MM.1S (cell line): ENCODE measurements at regions not wholly inside any gene's neighbourhood (a gene's known extent, or its start where the extent isn't known, plus 50 kb on each side); places are given as distances from the start of the nearest gene placed in this dataset.

ENCODE experiments used
- DNase-seq: peaks from one replicate; pipeline ENCODE4 v3.0.0-alpha.2; 2015
- H2AFZ ChIP-seq: fragments of 300-600 bp; sonication (generic); 2 replicates; pipeline ENCODE4 v1.6.0; 2016; ENCODE audit warnings: antibody characterized with exemption, low read length
- H3F3A ChIP-seq: fragments of 300-600 bp; sonication (generic); 2 replicates; pipeline ENCODE4 v1.6.1; 2016; ENCODE audit warnings: mild to moderate bottlenecking, antibody characterized with exemption, low read length, moderate library complexity, mixed read lengths; ENCODE audit not compliant: insufficient read depth
- H3K27ac ChIP-seq: fragments of 300-600 bp; sonication (generic); 2 replicates; pipeline ENCODE4 v1.5.1; 2016; ENCODE audit warnings: mild to moderate bottlenecking, low read length
- H3K27me3 ChIP-seq: fragments of 300-600 bp; sonication (generic); replicated peaks from 2 replicates; pipeline ENCODE4 v1.6.0; 2016; ENCODE audit warnings: low read length; ENCODE audit not compliant: insufficient read depth
- H3K36me3 ChIP-seq: fragments of 300-600 bp; sonication (generic); replicated peaks from 2 replicates; pipeline ENCODE4 v1.6.1; 2016; ENCODE audit warnings: mild to moderate bottlenecking, low read length, mixed read lengths; ENCODE audit not compliant: insufficient read depth
- H3K4me1 ChIP-seq: fragments of 300-600 bp; sonication (generic); 2 replicates; pipeline ENCODE4 v1.6.1; 2016; ENCODE audit warnings: low read length, mixed read lengths
- H3K4me2 ChIP-seq: fragments of 300-600 bp; sonication (generic); 2 replicates; pipeline ENCODE4 v1.6.0; 2016; ENCODE audit warnings: low read depth, low read length
- H3K4me3 ChIP-seq: fragments of 300-600 bp; sonication (generic); 2 replicates; pipeline ENCODE4 v1.5.1; 2016; ENCODE audit warnings: low read length, mixed read lengths
- H3K79me2 ChIP-seq: fragments of 300-600 bp; sonication (generic); 2 replicates; pipeline ENCODE4 v1.6.1; 2016; ENCODE audit warnings: mixed run types, low read length, mixed read lengths
- H3K9ac ChIP-seq: fragments of 300-600 bp; sonication (generic); 2 replicates; pipeline ENCODE4 v1.6.1; 2016; ENCODE audit warnings: low read length, mixed read lengths
- H3K9me2 ChIP-seq: fragments of 300-600 bp; sonication (generic); replicated peaks from 2 replicates; pipeline ENCODE4 v1.6.1; 2016; ENCODE audit warnings: mild to moderate bottlenecking, low read length, mixed read lengths; ENCODE audit not compliant: insufficient read depth
- H3K9me3 ChIP-seq: fragments of 300-600 bp; sonication (generic); replicated peaks from 2 replicates; pipeline ENCODE4 v1.6.1; 2016; ENCODE audit warnings: mild to moderate bottlenecking, low read length, mixed read lengths; ENCODE audit not compliant: insufficient read depth
- H4K20me1 ChIP-seq: fragments of 300-600 bp; sonication (generic); 2 replicates; pipeline ENCODE4 v1.6.1; 2016; ENCODE audit warnings: mild to moderate bottlenecking, low read length, moderate library complexity, mixed read lengths; ENCODE audit not compliant: insufficient read depth
- EZH2 ChIP-seq: fragments of 300-600 bp; sonication (generic); optimal IDR thresholded peaks from 2 replicates; pipeline ENCODE3; 2017; ENCODE audit warnings: low read depth, mild to moderate bottlenecking, antibody characterized with exemption, low read length, mixed read lengths
- EZH2phosphoT487 ChIP-seq: fragments of 300-600 bp; sonication (generic); IDR thresholded peaks from 2 replicates; pipeline ENCODE4 v1.6.1; 2018; ENCODE audit warnings: antibody characterized with exemption, low read length
- TF ChIP-seq, protein P1 (sequence below): fragments of 300-600 bp; sonication (generic); IDR thresholded peaks from 2 replicates; pipeline ENCODE4 v1.5.1; 2016; ENCODE audit warnings: antibody characterized with exemption, low read length, mixed read lengths

DNA sequence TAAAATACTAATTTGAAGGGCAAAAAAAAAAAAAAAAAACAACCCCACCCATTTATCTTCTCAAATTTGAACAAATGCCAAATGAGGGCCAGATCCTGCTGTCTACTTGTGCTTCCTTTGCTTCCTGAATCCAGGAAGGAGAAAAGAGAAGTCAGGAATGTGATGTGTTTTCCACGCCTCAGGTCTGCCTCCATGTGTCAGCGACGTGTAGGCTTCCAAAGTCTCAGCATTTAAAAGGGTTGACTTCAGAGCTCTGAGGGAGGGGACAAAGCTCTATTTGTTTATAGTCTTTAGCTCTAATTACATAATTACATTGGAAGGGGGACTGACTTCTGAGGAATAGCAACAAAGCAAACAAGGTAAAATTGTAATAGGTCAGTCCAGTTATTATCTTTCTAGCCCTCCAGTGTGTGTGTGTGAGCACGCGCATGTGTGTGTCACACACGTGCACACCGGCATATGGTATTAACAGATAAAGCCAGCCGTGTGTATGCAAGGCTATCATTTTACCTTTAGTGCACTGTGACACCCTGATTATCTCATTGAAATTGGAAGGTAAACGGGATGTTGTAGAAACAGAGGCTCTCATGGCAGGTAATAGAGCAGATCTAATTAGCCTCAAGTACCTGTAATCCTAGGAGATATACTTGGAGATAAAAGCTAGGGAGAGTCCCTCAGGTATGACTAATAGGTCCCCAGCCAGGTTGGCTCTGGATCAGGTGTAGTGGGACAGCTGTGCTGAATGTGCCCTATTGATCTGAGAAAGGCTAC, 911.4 kb upstream of the ZEB2 start:
- Histone ChIP-seq H4K20me1 (no peaks in the 10 kb centered on the region), H3K36me3 (no peaks in the 10 kb centered on the region), H3K4me1 (no peaks in the 10 kb centered on the region), H2AFZ (no peak overlapping the region), H3K27me3 (no peaks in the 10 kb centered on the region), H3K79me2 (no peaks in the 10 kb centered on the region), H3K9me2 (no peaks in the 10 kb centered on the region), H3K4me3 (no peak overlapping the region), H3K9me3 (no peaks in the 10 kb centered on the region), H3K27ac (no peak overlapping the region), H3K9ac (no peak overlapping the region), H3F3A (no peaks in the 10 kb centered on the region), H3K4me2 (no peak overlapping the region)
- TF ChIP-seq EZH2phosphoT487 (no peak), EZH2 (no peak)
- TF ChIP-seq, protein P1, sequence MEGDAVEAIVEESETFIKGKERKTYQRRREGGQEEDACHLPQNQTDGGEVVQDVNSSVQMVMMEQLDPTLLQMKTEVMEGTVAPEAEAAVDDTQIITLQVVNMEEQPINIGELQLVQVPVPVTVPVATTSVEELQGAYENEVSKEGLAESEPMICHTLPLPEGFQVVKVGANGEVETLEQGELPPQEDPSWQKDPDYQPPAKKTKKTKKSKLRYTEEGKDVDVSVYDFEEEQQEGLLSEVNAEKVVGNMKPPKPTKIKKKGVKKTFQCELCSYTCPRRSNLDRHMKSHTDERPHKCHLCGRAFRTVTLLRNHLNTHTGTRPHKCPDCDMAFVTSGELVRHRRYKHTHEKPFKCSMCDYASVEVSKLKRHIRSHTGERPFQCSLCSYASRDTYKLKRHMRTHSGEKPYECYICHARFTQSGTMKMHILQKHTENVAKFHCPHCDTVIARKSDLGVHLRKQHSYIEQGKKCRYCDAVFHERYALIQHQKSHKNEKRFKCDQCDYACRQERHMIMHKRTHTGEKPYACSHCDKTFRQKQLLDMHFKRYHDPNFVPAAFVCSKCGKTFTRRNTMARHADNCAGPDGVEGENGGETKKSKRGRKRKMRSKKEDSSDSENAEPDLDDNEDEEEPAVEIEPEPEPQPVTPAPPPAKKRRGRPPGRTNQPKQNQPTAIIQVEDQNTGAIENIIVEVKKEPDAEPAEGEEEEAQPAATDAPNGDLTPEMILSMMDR = no peak
- DNase-seq = no peak

DNA sequence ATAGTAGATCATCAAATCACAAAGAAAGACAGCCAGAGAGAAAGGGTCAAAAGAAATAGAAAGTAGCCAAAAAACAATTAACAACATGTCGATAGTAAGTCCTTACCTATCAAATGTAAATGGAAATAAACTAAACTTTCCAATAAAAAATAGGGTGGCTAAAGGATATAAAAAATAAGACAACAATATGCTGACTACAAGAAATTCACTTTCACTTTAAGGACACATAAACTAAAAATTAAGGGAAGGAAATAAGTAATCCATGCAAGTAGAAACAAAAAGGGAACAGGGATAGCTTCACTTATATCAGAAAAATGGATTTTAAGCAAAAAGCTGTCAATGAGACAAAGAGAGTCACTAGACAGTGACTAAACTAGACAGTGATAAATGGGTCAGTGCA, 903.9 kb upstream of the ZEB2 start:
- H3K9ac ChIP-seq = no peak overlapping the region

DNA sequence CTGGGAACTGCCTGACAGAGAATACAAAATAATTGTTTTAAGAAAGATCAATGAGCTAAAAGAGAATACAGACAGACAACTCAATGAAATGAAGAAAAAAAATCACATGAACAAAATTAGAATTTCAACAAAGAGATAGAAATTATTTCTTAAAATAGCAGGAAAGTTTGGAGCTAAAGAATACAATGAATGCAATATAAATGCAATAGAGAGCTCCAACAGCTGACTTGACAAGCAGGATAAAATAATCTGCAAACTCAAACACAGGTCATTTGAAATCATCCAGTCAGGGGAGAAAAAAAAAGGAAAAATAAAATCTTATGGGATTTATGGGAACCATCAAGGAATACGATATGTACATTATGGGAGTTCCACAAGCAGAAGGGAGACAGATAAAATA, 902.7 kb upstream of the ZEB2 start:
- H3K36me3 ChIP-seq = no peaks in the 10 kb centered on the region
- H3F3A ChIP-seq = no peaks in the 10 kb centered on the region
- H3K9ac ChIP-seq = no peak overlapping the region
- no peaks in the 10 kb centered on the region for H3K79me2 ChIP-seq
- H3K4me3 ChIP-seq = no peak overlapping the region
- DNase-seq = no peak
- TF ChIP-seq, protein P1 = no peak
- TF ChIP-seq EZH2phosphoT487 (no peak), EZH2 (no peak)
- H3K9me2 ChIP-seq = no peaks in the 10 kb centered on the region
- H3K9me3 ChIP-seq = no peaks in the 10 kb centered on the region
- no peaks in the 10 kb centered on the region for H3K4me1 ChIP-seq
- no peaks in the 10 kb centered on the region for H3K27me3 ChIP-seq
- H2AFZ ChIP-seq = no peak overlapping the region
- H3K27ac ChIP-seq = no peak overlapping the region
- no peak overlapping the region for H3K4me2 ChIP-seq
- H4K20me1 ChIP-seq = no peaks in the 10 kb centered on the region

More for the DNA sequence above, 903.9 kb upstream of the ZEB2 start:
- Histone ChIP-seq H3K27me3 (no peaks in the 10 kb centered on the region), H3K27ac (no peak overlapping the region), H3K79me2 (no peaks in the 10 kb centered on the region), H4K20me1 (no peaks in the 10 kb centered on the region), H3K9me2 (no peaks in the 10 kb centered on the region), H3K9me3 (no peaks in the 10 kb centered on the region), H3K4me2 (no peak overlapping the region), H3K36me3 (no peaks in the 10 kb centered on the region), H3K4me1 (no peaks in the 10 kb centered on the region), H3K4me3 (no peak overlapping the region), H2AFZ (no peak overlapping the region), H3F3A (no peaks in the 10 kb centered on the region)
- DNase-seq = no peak
- TF ChIP-seq EZH2phosphoT487 (no peak), EZH2 (no peak)
- TF ChIP-seq, protein P1 = no peak
